H9 (cell line): ENCODE measurements at regions not wholly inside any gene's neighbourhood (a gene's known extent, or its start where the extent isn't known, plus 50 kb on each side); places are given as distances from the start of the nearest gene placed in this dataset.

Experiments used
- DNase-seq: peaks from one replicate; pipeline ENCODE4 v3.0.0-alpha.2; 2017
- H2AFZ ChIP-seq: one replicate; pipeline ENCODE4 v1.6.1; 2013; ENCODE audit warnings: mild to moderate bottlenecking, low read length, control low read depth, moderate library complexity
- H2AK5ac ChIP-seq: 2 replicates; pipeline ENCODE4 v1.6.1; 2013; ENCODE audit warnings: low read length, control low read depth, mixed read lengths; ENCODE audit not compliant: insufficient read length
- H2BK120ac ChIP-seq: one replicate; pipeline ENCODE4 v1.6.1; 2013; ENCODE audit warnings: low read depth, mild to moderate bottlenecking, low read length, control low read depth, inconsistent platforms; ENCODE audit not compliant: poor library complexity, severe bottlenecking
- H2BK12ac ChIP-seq: 2 replicates; pipeline ENCODE4 v1.6.1; 2013; ENCODE audit warnings: low read length, control low read depth, mixed read lengths, low read depth; ENCODE audit not compliant: insufficient read length
- H2BK15ac ChIP-seq: 2 replicates; pipeline ENCODE4 v1.6.1; 2013; ENCODE audit warnings: low read depth, low read length, control low read depth
- H2BK20ac ChIP-seq: one replicate; pipeline ENCODE4 v1.6.1; 2013; ENCODE audit warnings: low read depth, mild to moderate bottlenecking, low read length, control low read depth, inconsistent platforms; ENCODE audit not compliant: poor library complexity, severe bottlenecking
- H2BK5ac ChIP-seq: 2 replicates; pipeline ENCODE4 v1.6.1; 2013; ENCODE audit warnings: low read length, control low read depth, mixed read lengths; ENCODE audit not compliant: insufficient read length
- H3K14ac ChIP-seq: 2 replicates; pipeline ENCODE4 v1.6.1; 2013; ENCODE audit warnings: low read length, control low read depth; ENCODE audit not compliant: insufficient read depth
- H3K18ac ChIP-seq: 2 replicates; pipeline ENCODE4 v1.6.1; 2013; ENCODE audit warnings: low read depth, mild to moderate bottlenecking, mixed read lengths, low read length, control low read depth; ENCODE audit not compliant: insufficient read length
- H3K23ac ChIP-seq: 2 replicates; pipeline ENCODE4 v1.6.1; 2013; ENCODE audit warnings: low read length, control low read depth, mixed read lengths, low read depth; ENCODE audit not compliant: insufficient read length
- H3K23me2 ChIP-seq: 2 replicates; pipeline ENCODE4 v1.6.1; 2013; ENCODE audit warnings: low read depth, mild to moderate bottlenecking, mixed read lengths, low read length, control low read depth; ENCODE audit not compliant: insufficient read length, poor library complexity, severe bottlenecking
- H3K27ac ChIP-seq: 2 replicates; pipeline ENCODE4 v1.5.1; 2013; ENCODE audit warnings: low read length, control low read depth, mixed read lengths, low read depth; ENCODE audit not compliant: insufficient read length
- H3K27me3 ChIP-seq: 2 replicates; pipeline ENCODE4 v1.6.1; 2013; ENCODE audit warnings: low read length, control low read depth, inconsistent platforms; ENCODE audit not compliant: insufficient read depth
- H3K4ac ChIP-seq: 2 replicates; pipeline ENCODE4 v1.6.1; 2013; ENCODE audit warnings: low read depth, mild to moderate bottlenecking, control low read depth, inconsistent platforms, low read length, moderate library complexity
- H3K4me1 ChIP-seq: 2 replicates; pipeline ENCODE4 v1.6.1; 2013; ENCODE audit warnings: low read length, control low read depth, inconsistent platforms; ENCODE audit not compliant: insufficient read depth
- H3K4me2 ChIP-seq: 2 replicates; pipeline ENCODE4 v1.6.1; 2013; ENCODE audit warnings: low read length, control low read depth, mixed read lengths; ENCODE audit not compliant: insufficient read length, insufficient read depth
- H3K56ac ChIP-seq: 2 replicates; pipeline ENCODE4 v1.6.1; 2013; ENCODE audit warnings: low read depth, mild to moderate bottlenecking, mixed read lengths, low read length, control low read depth; ENCODE audit not compliant: insufficient read length
- H3K79me1 ChIP-seq: 2 replicates; pipeline ENCODE4 v1.6.1; 2013; ENCODE audit warnings: low read depth, mild to moderate bottlenecking, moderate library complexity, low read length, control low read depth, inconsistent platforms; ENCODE audit not compliant: insufficient read depth, poor library complexity, severe bottlenecking
- H3K79me2 ChIP-seq: 2 replicates; pipeline ENCODE4 v1.6.1; 2013; ENCODE audit warnings: low read length, control low read depth, inconsistent platforms; ENCODE audit not compliant: insufficient read depth
- H3K9ac ChIP-seq: 2 replicates; pipeline ENCODE4 v1.6.1; 2013; ENCODE audit warnings: low read length, control low read depth, mixed read lengths; ENCODE audit not compliant: insufficient read length; ENCODE audit errors: extremely low read depth
- H3K9me3 ChIP-seq: one replicate; pipeline ENCODE4 v1.6.1; 2013; ENCODE audit warnings: low read depth, low read length, inconsistent platforms; ENCODE audit not compliant: control insufficient read depth
- H3T11ph ChIP-seq: one replicate; pipeline ENCODE4 v1.6.1; 2013; ENCODE audit warnings: mild to moderate bottlenecking, low read length, control low read depth, inconsistent platforms
- H4K20me1 ChIP-seq: one replicate; pipeline ENCODE4 v1.6.1; 2013; ENCODE audit not compliant: control insufficient read depth, insufficient read length, insufficient read depth
- H4K5ac ChIP-seq: 2 replicates; pipeline ENCODE4 v1.6.1; 2013; ENCODE audit warnings: low read depth, mild to moderate bottlenecking, mixed read lengths, low read length, control low read depth; ENCODE audit not compliant: insufficient read length
- H4K8ac ChIP-seq: replicated peaks from 2 replicates; pipeline ENCODE4 v1.6.1; 2013; ENCODE audit warnings: low read length, control low read depth, mixed read lengths, low read depth; ENCODE audit not compliant: insufficient read length
- H4K91ac ChIP-seq: 2 replicates; pipeline ENCODE4 v1.6.1; 2013; ENCODE audit warnings: low read depth, mild to moderate bottlenecking, moderate library complexity, mixed read lengths, low read length, control low read depth; ENCODE audit not compliant: insufficient read length
- H3K27ac Mint-ChIP-seq, 3 experiments: 2 replicates in 2 of 3; 3 replicates in 1 of 3; pipeline ENCODE4 v1.8.0; 2020 to 2021; ENCODE audit warnings: mixed read lengths in 3 of 3, mild to moderate bottlenecking in 1 of 3, moderate library complexity in 1 of 3
- H3K27me3 Mint-ChIP-seq: 2 replicates; pipeline ENCODE4 v1.8.0; 2021; ENCODE audit warnings: low read depth, mild to moderate bottlenecking, moderate library complexity, mixed read lengths
- H3K36me3 Mint-ChIP-seq, 3 experiments: 2 replicates in 2 of 3; 3 replicates in 1 of 3; pipeline ENCODE4 v1.8.0; 2020 to 2021; ENCODE audit warnings: low read depth in 3 of 3, mixed read lengths in 3 of 3; ENCODE audit not compliant: insufficient read depth in 1 of 3
- H3K4me1 Mint-ChIP-seq, 2 experiments: 2 replicates each; pipeline ENCODE4 v1.8.0; 2020; ENCODE audit warnings: mixed read lengths in 2 of 2
- H3K4me3 Mint-ChIP-seq, 2 experiments: 2 replicates in 1 of 2; 3 replicates in 1 of 2; pipeline ENCODE4 v1.8.0; 2020 to 2021; ENCODE audit warnings: mild to moderate bottlenecking in 2 of 2, mixed read lengths in 2 of 2, moderate library complexity in 1 of 2
- H3K9me3 Mint-ChIP-seq, 2 experiments: 2 replicates in 1 of 2; 3 replicates in 1 of 2; pipeline ENCODE4 v1.8.0; 2020; ENCODE audit warnings: mild to moderate bottlenecking in 2 of 2, mixed read lengths in 2 of 2, moderate library complexity in 1 of 2
- CTCF ChIP-seq: fragments of 200-600 bp; sonication (generic); conservative IDR thresholded peaks from 3 replicates; pipeline ENCODE4 v1.8.0; 2021; ENCODE audit warnings: antibody characterized with exemption, mild to moderate bottlenecking
- WGBS: extraction: QIAGEN DNeasy Blood & Tissue Kit; methylation state at CpG from one replicate; pipeline ENCODE4 v1.1.7; 2013; ENCODE audit warnings: missing lambda C conversion rate, low lambda C conversion rate, mixed read lengths; ENCODE audit not compliant: insufficient read length; ENCODE audit errors: extremely low coverage; 5-methylcytosine and 5-hydroxymethylcytosine counted together

- no peak overlapping the region; a peak in 1 of 7 replicates for H3K27ac Mint-ChIP-seq
- Histone ChIP-seq H3K27me3 (no peaks in the 10 kb centered on the region), H2AFZ (no peak overlapping the region), H4K20me1 (no peaks in the 10 kb centered on the region), H3K23ac (no peak overlapping the region), H3K18ac (no peak overlapping the region), H2BK12ac (no peak overlapping the region), H4K5ac (no peak overlapping the region), H3K14ac (no peak overlapping the region), H2BK120ac (no peak overlapping the region), H2BK20ac (no peak overlapping the region), H3K27ac (no peak overlapping the region), H3K9ac (no peak overlapping the region), H2BK15ac (no peak overlapping the region), H3K9me3 (no peaks in the 10 kb centered on the region), H4K91ac (no peak overlapping the region), H3K23me2 (no peaks in the 10 kb centered on the region), H2AK5ac (no peak overlapping the region), H2BK5ac (no peak overlapping the region), H3K56ac (no peak overlapping the region), H3T11ph (no peak overlapping the region), H3K79me2 (no peaks in the 10 kb centered on the region), H4K8ac (no peak overlapping the region), H3K4ac (no peak overlapping the region), H3K79me1 (no peaks in the 10 kb centered on the region), H3K4me1 (peaks cover 3% of the 10 kb centered on the region), H3K4me2 (no peak overlapping the region)
- no peak overlapping the region for H3K4me3 Mint-ChIP-seq
- DNase-seq, result no peak
- peaks cover 6 to 7% of the 10 kb centered on the region in 2 experiments; a peak in 4 of 5 replicates for H3K9me3 Mint-ChIP-seq
- peaks cover 0 to 11% (median 0%) of the 10 kb centered on the region in 3 experiments; a peak in 1 of 7 replicates for H3K36me3 Mint-ChIP-seq
- H3K4me1 Mint-ChIP-seq, result peaks cover 37 to 42% of the 10 kb centered on the region in 2 experiments
- no CpG with 5 or more reads among the region's 7 CpGs for WGBS
- no peaks in the 10 kb centered on the region; the same call in 1 of the 2 replicates for H3K27me3 Mint-ChIP-seq
- no peak for TF ChIP-seq CTCF
Measured at GRCh38 chr18:8975624-8976023, 126.9 kb upstream of the NDUFV2 start.
